HG03354 (cell line): ENCODE measurements at regions not wholly inside any gene's neighbourhood (a gene's known extent, or its start where the extent isn't known, plus 50 kb on each side); places are given as distances from the start of the nearest gene placed in this dataset.
"Not testable (repeated sequence)": the region's sequence is repeated elsewhere in the genome, so short reads cannot be mapped to it uniquely, and the experiment has no call there.

ENCODE experiments used
- ATAC-seq: cut with Tn5 transposase; IDR thresholded peaks from one replicate; pipeline ENCODE4 v1.9.1; 2021; ENCODE audit warnings: mild to moderate bottlenecking; ENCODE audit not compliant: unreplicated experiment, poor library complexity, severe bottlenecking

DNA sequence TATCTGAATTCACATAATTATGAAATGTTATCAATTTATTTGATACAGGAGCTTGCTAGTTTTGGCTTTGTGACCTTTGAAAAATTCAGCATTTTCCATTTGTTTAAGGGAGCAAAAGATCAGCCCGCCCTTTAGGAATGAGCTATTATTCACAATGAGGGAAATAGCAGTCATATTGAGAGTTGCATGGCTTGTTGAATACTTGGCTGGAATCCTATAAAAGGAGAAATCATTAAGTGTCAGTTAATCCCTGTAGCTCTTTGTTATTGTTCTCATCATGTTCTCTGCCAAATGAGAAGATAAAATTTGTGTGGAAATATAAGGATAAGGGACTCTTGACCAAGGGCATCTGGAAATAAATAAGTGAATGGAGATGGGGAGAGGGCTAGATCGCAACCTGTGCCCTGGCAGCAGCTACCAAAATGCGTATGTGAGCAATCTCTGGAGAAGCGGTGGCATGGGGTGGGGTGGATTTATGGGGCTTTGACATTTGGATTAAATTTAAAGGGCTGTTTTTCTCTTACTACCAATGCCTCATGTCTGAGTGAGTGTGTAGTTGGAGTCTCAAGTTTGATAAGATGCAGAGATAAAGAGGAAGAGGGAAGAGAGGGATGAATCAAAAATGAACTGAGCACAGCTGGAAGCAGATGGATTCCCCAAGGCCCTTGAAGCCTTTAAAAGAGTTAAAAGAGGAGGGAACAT is 237.6 kb downstream of the NNT start:
- ATAC-seq: no peak

- no peak for ATAC-seq
These were observed 236.2 kb downstream of the NNT start for GRCh38 chr5:43839218-43839617.

DNA sequence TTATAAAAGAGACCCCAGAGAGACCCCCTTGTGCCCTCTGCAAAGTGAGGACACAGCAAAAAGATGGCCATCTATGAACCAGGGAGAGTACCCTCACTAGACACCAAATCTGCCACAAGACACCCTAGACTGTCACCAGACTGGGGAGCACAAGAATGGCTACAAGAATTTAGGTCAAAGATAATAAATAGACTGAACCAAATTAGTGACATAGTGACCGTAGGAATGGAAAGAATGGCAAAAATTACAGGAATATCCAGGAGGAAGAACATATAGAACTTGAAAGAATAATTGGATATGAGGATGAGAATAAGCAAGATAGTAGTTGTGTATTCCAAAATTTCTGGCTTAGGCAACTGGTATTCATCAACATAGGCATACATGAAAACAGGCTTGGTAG is 235.0 kb downstream of the NNT start:
- ATAC-seq: no peak

GRCh38 chr5:43837091-43837490 is 234.1 kb downstream of the NNT start:
- no peak for ATAC-seq

GRCh38 chr5:43833961-43834360 is 231.0 kb downstream of the NNT start:
- ATAC-seq: no peak

- ATAC-seq: not testable (repeated sequence)
These were observed 221.5 kb downstream of the NNT start for GRCh38 chr5:43824325-43824964.

DNA sequence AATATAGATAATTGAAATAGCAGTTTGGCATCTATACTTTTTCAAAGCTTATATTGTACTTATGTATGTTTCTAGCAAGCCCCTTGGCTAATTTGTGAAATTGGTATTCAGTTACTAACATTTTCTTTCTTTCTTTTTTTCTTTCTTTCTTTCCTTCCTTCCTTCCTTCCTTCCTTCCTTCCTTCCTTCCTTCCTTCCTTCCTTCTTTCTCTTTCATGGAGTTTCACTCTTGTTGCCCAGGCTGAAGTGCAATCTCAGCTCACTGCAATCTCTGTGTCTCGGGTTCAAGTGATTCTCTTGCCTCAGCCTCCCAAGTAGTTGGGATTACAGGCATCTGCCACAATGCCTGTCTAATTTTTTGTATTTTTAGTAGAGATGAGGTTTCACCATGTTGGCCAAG is 215.4 kb downstream of the NNT start:
- not testable (repeated sequence) for ATAC-seq

GRCh38 chr5:43815497-43815896 is 212.5 kb downstream of the NNT start:
- ATAC-seq: no peak

GRCh38 chr5:43804723-43805122 is 201.7 kb downstream of the NNT start:
- ATAC-seq: no peak

GRCh38 chr5:43804041-43804440 is 201.1 kb downstream of the NNT start:
- ATAC-seq: no peak

- ATAC-seq: no peak
These were observed 199.7 kb downstream of the NNT start for GRCh38 chr5:43802651-43803050.

DNA sequence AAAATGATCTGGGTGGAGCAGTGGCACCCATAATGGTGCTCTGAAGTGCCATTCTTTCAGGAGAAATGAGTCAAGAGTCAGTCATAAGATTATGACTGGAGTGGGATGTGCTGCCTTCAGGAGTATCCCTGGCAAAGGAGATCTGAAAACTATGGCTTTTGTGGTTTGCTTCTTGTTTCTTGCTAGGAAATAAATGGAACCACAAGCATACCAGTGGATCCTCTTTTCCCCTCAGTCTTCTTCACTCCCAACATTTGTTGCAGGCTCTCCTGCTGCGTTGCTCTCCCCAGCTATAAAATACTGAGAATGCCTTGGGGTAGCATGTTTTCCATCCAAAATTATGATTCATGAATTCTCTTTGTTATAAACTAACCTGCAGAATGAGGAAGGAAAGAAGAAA is 199.1 kb downstream of the NNT start:
- no peak for ATAC-seq

- ATAC-seq: no peak
These were observed 195.8 kb downstream of the NNT start for GRCh38 chr5:43798740-43799139.

DNA sequence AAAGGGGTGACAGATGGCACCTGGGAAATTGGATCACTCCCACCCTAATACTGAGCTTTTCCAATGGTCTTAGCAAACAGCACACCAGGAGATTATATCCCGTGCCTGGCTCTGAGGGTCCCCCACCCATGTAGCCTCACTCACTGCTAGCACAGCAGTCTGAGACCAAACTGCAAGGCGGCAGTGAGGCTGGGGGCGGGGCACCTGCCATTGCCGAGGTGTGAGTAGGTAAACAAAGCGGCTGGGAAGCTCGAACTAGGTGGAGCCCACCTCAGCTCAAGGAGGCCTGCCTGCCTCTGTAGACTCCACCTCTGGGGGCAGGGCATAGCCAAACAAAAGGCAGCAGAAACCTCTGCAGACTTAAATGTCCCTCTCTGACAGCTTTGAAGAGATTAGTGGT is 188.9 kb downstream of the NNT start:
- ATAC-seq: not testable (repeated sequence)

DNA sequence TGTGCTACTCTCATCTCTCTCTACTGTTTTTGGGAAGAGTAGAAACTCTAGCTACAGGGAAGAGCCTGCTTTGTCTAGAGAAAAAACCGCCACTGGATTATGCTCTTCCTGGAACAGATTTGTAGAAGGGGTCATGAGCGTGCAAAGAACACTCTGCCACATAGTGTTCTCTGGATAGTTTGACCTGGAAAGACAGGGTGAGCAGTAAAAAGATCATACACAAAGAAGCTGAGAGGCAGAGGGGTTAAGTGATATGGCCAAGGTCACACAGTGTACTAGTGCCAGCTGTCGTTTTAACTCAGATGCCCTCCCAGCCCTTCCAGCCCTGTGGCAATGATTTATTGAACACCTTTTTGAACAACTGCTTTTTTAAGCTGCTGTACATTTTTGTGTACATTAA is 182.2 kb downstream of the NNT start:
- no peak for ATAC-seq

GRCh38 chr5:43780586-43780985 is 177.6 kb downstream of the NNT start:
- no peak for ATAC-seq

- ATAC-seq: no peak
These were observed 172.0 kb downstream of the NNT start for GRCh38 chr5:43774881-43775399.

DNA sequence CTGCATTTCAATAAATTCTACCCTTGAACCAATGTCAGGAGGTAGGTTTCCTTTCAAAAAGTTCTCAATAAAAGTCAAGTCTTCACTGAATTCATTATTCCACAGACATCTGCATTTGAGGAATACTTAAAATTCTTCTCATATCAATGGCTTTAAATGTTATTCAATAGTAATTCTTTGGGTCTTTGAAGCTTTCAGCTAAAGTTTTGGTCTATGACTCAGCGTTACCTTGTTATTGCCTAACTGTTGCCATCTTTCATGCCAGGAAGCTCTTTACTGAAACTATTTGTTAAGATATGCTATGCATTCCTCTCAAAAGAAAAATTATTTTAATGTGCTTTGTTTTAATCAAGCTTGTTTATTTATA is 170.5 kb downstream of the NNT start:
- ATAC-seq: no peak

DNA sequence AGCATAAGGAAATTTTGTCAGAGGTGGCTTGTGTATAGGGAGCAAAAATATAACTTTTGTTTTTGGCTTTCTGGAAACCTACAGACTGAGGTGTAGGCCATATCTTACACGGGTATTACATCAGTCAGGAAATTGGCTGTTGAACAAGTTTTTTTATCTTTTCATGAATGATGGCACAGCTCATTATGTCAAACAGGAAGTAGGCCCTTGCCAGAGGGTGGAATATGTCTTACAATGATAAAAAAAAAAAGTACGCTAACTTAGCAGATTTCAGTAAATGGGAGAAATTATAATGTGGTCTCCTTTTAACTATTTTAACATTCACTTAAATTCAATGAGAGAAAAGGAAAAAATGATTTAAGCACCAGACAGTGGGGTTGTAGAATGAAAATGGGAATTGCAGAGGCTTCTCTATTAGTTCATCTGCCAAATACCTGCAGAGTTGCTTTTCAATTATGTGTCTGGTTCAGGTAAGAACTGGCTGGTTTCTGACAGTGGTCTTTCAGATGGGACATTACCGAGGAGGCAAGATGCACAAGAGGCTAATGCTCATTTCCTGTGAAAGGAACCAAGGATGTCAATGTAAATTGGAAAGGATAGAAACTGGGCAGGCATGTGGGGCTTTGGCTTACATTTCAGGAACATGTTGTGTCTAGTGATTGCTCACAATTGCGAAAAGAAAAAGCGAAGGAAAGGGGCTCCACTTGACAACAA is 169.9 kb downstream of the NNT start:
- ATAC-seq: no peak

- ATAC-seq: no peak
These were observed 169.4 kb downstream of the NNT start for GRCh38 chr5:43772458-43772763.

DNA sequence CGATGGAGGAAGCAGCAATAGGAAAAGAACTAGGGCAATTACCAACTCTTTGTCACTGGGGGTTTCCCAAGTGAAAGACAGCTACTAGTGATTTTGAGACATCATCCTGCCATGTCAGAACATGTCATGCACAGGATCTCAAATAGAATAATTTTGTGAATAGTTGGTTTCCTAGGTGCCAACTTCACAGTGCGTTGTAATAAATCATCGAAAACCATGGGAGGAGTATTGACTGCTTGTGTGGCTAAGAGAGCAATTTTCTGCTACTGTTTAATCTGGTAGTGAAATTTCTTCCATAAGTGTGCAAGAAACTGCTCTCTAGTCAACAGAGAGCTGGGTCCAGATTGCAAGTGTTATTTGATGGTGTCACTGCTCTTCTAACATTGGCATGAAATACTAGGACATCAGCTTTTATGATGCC is 168.6 kb downstream of the NNT start:
- ATAC-seq: no peak
